ENCODE measurements at regions not wholly inside any gene's neighbourhood (a gene's known extent, or its start where the extent isn't known, plus 50 kb on each side); places are given as distances from the start of the nearest gene placed in this dataset.
"Not testable (repeated sequence)": the region's sequence is repeated elsewhere in the genome, so short reads cannot be mapped to it uniquely, and the experiment has no call there.

- DNase-seq (ENCODE audit: low read depth, low spot score) = no peak
Measured at GRCh38 chr21:39001341-39001740, 181.9 kb downstream of the PSMG1 start.

DNA sequence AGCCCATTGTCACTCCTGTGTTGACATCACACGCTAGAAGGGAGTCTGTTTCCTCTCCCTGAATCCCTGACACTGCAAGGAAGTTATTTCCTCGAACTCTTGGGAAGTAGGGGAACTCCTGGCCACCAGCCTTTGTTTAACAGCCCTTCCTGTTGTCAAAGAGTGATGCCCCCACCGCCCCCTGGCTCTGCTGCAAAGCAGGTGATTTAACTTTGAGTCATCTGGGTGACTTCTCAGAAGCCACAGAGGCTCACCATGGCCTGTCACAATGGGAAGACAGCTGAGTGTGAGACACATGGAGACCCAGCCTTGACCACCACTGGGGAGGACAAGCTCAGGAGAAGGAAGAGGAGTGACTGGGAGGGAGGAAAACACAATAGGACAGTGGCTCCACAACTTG lies 182.8 kb downstream of the PSMG1 start:
- no peak for DNase-seq (ENCODE audit: low read depth, low spot score)

DNA sequence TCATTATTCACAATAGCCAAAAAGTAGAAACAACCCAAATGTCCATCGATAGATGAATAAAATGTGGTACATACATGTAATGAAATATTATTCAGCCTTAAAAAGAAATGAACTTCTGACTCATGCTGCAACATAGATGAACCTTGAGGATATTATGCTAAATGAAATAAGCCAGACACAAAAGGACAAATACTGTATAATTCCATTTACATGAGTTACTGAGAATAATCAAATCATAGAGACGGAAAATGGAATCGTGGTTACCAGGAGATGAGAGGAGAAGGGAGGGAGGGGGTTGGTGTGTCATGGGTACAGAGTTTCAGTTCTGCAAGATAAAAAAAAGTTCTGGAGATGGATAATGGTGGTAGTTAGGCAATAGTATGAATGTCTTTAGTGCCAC lies 184.1 kb downstream of the PSMG1 start:
- DNase-seq (ENCODE audit: low read depth, low spot score) = no peak

GRCh38 chr21:38998281-38998680 lies 185.0 kb downstream of the PSMG1 start:
- not testable (repeated sequence) for DNase-seq (ENCODE audit: low read depth, low spot score)

GRCh38 chr21:38997843-38998175 lies 185.4 kb downstream of the PSMG1 start:
- DNase-seq (ENCODE audit: low read depth, low spot score) = not testable (repeated sequence)

DNA sequence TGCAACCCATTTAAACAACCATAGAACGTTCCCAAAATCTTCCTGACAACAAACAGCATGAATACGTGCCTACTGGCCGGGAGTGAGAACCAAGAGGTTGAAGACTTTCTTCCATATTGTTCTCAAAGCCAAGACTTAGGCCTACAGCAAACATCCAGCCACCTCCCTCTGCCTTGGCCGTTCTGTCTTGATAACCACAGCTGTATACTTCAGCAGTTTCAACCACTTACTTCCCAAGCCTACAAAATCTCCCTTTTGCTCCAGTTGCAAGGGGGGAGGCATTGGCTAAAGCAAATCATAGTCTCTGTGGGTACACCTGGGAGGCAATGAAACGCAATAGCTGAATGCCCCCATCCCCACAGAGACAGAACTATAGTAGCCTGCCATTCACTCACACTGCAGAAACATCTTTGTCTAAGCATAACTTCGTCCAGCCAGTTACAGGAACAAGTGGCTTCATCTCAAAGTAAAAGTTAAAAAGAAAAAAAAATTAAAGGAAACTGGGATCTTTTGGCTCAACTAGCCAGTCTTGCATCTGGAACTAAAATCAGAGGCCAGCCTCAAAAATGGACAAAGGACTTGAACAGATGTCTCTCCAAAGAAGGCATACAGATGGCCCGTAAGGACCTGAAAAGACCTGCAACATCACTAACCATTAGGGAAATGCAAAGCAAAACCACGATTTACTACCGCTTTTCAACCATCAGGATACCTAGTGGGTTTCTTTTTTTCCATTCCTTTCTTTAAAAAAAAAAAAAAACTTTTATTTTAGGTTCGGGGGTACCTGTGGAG lies 186.0 kb downstream of the PSMG1 start:
- DNase-seq (ENCODE audit: low read depth, low spot score) = no peak

DNA sequence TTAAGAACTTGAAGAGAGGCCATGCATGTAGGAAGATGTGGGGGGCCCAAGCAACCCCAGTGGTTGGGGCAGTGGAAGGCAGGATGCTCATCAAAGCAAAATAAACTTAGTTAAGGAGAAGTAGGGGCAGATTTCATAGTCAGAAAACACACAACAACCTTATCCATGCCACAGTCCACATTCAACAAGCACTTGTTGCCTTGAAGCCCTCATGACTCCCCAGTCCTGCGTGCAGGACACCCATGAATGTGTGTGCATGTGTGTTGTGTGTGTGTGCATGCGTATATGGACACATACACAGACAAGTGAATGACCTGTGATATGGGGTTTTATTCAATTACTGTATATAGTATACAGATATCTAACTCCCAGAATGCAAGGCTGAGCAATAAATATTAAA lies 186.9 kb downstream of the PSMG1 start:
- DNase-seq (ENCODE audit: low read depth, low spot score) = no peak

DNA sequence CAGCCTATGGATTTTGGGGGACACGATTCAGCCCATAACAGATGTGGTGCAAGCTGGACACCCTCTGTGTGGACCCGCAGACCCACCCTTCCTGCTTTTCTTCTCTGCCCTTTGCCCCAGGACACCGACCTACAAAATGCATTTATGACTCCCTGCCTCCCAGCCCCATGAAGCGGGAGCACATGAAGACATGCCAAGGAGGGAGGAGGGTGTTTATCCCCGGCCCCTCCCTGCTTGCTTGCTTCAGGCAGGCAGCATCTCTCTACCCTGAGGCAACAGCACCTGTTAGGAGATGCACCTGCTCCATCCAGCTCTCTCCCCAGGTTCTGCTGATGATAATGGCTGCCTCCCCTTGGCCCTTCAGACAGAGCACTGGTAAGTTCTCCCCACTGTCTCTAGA lies 187.5 kb downstream of the PSMG1 start:
- no peak for DNase-seq (ENCODE audit: low read depth, low spot score)

GRCh38 chr21:38995071-38995669 lies 188.1 kb downstream of the PSMG1 start:
- no peak for DNase-seq (ENCODE audit: low read depth, low spot score)

DNA sequence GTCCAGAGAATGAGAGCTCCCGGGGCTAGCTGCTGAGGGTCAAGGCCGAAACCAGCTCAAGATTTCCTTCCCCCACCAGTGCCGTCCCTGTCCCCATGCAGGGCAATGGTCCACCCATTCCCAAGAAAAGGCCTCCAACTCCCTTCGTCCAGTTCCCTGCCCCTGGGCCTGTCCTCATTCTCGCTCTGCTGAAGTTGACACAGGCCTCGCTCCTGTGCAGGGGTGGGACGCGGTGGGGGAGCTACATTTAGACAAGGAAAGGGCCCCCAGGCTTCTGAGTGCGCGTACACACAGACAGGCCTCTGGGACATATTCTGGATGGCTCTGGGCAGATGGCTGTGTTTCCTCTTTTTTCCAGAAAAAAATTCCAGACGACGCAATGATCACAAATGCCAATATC lies 188.3 kb downstream of the ETS2 start:
- DNase-seq (ENCODE audit: low read depth, low spot score) = no peak

- DNase-seq (ENCODE audit: low read depth, low spot score) = peak; percentile 61
Measured at GRCh38 chr21:38993561-38993960, 187.8 kb downstream of the ETS2 start.

DNA sequence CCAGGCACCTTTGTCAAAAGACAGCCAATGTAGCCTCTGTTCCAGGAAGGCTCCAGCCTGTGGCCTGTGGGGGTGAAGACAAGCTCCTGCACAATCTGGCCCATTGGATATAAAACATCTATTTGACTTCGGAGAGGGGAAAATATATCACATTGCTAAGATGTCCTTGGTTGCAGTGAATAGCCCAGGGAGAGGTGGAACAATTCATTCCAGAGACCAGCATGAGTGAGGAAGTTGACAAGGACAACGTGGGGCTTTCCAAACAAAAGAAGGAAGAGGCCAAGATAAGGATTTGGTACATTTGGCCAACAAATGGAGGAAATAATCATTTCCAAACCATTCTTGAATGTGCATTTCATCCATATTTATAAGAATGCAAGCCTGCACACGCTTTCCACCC lies 187.0 kb downstream of the ETS2 start:
- DNase-seq (ENCODE audit: low read depth, low spot score) = no peak

GRCh38 chr21:38990424-38990794 lies 184.7 kb downstream of the ETS2 start:
- DNase-seq (ENCODE audit: low read depth, low spot score) = no peak

DNA sequence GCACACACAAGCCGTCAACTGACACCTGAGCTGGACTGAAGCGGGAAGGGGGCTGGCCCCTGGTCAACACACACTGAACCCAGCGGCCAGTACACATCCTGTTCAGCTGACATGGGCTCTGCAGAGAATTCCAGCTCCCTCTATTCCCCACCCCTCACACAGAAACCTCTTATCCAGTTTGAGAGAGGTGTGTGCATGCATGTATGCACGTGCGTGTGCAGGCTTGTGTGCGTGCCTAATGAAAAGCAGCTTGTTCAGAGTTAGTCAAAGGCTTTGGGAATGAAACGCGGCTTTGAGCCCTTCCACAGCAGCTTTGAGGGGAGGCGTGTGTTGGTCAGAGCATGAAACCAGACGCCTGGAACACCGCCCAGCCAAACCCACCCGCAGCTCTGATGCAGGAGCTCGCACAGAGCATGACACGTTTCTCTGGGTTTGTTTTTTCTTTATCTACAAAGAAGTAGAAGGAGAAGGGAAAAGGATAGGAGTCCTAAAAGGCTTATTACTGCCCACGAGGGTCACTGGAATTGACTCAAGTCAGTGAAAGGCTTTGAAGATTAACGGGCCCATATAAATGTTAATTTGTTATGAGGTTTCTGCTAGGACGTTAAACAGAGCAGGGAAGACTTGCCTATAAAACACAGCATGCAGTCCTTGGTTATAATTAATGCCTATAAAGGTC lies 184.2 kb downstream of the ETS2 start:
- DNase-seq (ENCODE audit: low read depth, low spot score) = peak; percentile 74

- DNase-seq (ENCODE audit: low read depth, low spot score) = no peak
Measured at GRCh38 chr21:38989379-38989744, 183.6 kb downstream of the ETS2 start.

DNA sequence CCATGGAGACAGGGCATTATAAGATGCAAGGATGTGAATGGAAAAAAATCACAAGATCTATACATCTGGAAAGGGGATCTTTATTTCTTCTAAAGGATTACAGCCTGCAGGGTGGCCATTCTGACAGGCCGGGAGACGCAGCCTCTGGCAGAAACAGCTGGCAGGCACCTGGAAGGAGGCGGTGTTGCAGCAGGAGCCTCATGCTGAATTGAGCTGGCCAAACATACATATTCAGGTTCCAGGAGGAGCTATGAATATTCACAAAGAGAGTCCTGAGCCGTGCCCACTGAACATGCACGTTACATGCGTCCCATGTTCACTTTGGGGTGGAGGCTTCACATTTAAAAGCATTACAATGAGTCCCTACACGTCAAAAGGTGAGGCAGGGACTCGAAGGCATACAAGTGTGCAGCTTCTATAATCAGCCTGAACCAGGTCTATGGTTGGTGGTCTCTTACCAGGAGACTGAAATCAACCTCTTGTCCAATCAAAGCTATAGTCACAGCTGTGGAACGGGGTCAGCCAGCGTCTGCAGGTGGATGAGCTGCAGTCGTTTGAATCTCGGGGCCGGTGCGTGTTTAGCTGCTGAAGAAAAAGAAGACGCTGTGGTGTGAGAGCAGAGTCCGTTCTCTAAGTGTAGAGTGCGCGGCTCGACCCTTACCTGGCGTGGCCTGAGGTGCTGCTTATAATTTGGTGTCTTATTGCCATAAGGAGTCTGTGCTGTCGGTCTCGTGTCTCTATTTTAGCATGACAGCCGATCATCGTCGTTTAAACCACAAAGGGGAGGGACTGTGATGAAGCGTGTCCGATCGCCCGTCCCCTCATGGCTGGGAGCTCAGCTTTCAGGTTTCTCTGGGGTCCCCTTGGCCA lies 183.0 kb downstream of the ETS2 start:
- no peak for DNase-seq (ENCODE audit: low read depth, low spot score)

DNA sequence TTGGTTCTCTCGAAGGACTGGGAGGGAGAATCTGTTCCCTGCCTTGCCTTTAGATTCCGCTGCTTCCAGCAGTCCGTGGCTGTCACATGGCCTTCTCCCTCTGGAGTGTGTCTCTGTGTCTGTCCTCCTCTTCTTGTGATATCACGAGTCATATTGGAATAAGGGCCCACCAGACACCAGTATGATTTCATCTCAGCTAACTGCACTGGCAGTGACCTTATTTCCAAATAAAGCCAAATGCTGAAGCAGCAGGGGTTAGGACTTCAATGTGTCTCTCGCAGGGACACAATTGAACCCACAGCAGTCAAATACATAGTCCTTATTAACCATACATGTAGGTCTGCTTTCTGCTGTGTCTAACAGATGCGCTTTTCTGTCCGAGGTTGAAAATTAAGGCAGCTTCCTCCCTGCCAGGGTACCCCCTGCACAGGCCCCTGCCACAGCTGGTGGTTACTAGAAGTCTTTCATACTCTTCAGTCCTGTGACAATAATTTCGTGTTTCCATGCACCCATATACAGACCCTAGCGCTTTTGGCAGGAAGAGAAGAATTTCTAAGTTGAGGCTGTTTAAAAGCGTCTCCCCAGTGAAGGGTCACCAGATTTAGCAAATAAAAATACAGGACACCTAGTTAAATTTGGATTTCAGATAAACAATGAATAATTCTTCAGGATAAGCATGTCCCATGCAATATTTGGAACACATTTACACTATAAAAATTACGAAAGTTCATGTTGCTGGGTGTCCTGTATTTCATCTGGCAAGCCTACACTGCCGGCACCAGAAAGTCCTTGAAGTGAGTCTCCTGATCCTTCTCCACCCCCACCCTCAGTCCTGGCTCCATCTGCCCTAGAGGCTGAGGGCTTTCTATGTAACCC lies 182.1 kb downstream of the ETS2 start:
- DNase-seq (ENCODE audit: low read depth, low spot score) = no peak

GRCh38 chr21:38986806-38987632 lies 181.3 kb downstream of the ETS2 start:
- no peak for DNase-seq (ENCODE audit: low read depth, low spot score)

DNA sequence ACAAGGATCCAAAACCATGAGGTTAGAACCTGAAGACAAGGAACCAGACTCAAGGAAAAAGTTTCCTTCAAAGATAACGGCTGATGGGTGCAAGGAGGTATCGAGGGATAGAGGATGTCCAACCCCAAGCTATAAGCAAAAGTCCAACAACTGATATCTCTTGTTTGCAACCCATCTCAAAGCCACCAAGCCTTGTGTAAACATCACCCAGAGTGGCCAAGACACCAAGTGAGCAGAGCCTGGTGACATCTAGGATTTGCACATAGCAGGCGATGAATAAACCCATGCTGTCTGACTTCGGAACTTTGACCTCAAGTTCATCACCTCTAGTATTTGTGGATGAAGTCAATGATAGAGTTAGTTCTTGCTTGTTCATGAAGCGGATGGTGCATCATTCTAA lies 180.7 kb downstream of the ETS2 start:
- no peak for DNase-seq (ENCODE audit: low read depth, low spot score)
